HG02571 (cell line): ENCODE measurements at regions not wholly inside any gene's neighbourhood (a gene's known extent, or its start where the extent isn't known, plus 50 kb on each side); places are given as distances from the start of the nearest gene placed in this dataset.

Experiments
- ATAC-seq: cut with Tn5 transposase; IDR thresholded peaks from one replicate; pipeline ENCODE4 v1.9.1; 2021; ENCODE audit warnings: mild to moderate bottlenecking, moderate library complexity; ENCODE audit not compliant: unreplicated experiment

DNA sequence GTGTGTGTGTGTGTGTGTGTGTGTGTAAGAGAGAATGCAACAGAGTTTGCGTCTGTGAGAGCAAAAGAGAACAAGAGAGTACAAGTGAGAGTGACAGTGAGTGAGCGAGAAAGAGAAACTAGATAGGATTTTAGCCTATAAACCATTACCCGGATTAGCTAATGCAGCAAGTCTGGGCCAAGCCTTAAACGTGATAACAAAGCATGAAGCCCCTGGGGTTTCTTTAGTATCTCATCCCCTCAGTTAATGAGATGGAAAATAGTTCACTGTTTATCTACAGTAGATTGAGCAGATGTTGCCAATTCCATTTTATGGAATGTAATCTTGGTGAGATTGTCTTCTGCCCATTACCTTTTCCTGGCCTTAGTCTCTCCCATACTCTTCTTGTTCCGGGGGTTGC is 114.5 kb downstream of the MAT2B start:
- ATAC-seq, result no peak

DNA sequence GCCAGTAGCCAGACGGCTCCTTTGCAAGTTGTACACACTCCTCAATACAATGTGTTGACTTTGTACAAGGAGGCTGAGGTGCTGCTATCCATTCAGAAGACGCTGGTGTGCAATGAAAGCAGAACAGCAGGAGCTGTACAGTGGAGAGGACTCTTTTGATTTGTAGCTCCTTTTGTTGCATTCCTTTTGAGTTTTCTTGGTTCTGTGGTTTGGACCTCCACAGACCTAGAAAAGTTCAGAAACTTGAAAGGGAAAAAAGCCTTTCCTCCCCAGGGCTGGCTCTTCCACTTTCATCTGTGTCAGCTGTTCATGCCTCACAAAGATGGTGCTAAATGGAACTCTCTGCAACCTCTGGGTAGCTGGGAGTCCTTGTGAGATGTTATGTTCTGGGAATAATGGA is 117.4 kb downstream of the MAT2B start:
- no peak for ATAC-seq

DNA sequence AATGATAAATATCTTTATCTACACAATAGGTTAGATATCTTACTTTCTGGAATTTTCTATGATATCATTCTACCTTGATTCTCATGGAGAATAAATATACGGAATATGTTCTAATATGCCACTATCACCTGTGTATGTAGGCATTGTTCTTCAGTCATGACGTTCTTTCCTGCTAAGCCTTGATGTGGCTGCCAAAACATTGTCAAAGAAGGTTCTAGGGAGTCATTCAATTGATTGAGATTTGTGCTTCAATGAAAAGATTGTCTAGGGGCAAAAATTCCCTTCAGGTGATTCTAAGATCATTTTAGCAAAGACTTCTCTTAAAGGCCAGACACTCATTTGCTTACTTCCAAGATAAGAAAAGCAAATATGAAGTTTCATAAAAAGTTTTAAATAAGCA is 118.1 kb downstream of the MAT2B start:
- ATAC-seq, result no peak

DNA sequence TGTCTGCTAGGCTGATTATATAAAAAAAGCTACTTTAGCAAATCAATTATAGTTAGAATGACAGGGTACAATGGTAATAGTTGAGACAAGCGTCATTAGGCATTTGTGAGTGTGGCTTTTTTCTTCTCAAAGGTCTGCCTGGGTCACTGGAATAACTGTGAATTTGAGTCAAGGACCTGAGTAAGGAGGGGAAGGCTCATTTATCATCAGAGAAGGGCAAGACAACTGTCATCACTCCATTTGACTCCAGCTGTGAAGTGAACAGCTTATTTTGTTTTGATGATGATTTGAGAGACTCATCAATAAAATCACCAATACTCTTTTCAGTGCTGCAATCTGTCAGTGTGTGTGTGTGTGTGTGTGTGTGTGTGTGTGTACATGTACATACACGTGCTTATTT is 118.6 kb downstream of the MAT2B start:
- ATAC-seq, result no peak

DNA sequence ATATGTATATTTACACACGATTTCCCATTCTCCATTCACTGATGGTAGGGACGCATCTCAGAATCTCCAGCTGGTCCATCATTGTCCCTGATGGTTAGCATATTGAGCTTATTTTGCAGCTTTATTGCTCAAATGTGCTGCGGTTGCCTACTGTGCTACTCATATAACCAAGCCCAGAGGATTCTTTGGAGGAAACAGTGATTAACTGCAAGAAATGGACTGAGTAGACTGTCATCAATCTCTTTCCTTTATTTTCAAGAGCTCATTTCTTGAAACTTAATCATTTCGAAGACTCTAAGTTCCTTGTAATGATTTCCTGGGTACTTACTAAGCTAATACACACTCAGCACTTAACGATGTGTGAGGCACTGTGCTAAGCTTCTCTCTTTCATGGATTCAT is 119.0 kb downstream of the MAT2B start:
- ATAC-seq, result no peak

DNA sequence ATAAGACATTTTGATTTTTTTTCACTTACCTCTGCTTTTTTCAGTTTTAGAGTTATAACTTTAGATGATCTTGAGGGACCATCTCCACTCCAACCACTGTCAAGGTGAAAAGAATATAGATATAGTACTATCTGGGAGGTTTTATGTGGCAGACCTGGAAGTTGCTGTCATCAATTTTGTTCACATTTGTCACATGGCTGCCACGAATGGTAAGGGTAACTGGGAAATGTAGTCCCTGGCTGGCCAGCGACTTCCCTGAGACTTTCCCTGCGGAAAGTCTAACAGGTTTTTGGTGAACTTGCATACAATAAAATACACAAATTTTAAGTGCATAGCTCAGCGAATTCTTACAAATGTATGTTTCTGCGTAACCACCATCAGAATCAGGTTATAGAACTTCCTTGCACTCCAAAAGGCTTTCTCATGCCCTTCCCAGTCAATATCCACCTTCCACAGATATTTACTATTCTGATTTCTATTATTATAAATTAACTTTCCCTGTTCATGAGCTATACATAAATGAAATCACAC is 121.5 kb downstream of the MAT2B start:
- no peak for ATAC-seq

DNA sequence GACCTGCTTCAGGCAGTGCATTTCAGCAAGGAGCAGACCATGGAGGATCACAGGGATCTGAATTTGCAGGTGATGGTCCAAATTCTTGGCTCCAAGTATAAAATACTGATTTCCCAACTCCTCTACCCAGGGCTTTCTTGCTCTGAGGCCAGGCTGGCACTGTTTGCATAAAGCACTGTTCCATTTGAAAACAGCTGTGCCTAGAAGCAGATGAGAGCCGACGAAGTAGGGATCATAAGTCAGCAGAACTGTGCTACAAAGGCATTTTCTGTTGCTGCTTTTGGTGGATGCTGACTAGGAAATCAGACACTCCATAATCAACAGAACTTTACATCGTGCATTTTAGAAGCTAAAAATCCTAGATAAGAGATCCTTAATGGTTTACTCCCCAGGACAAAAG is 126.4 kb downstream of the MAT2B start:
- ATAC-seq, result no peak

DNA sequence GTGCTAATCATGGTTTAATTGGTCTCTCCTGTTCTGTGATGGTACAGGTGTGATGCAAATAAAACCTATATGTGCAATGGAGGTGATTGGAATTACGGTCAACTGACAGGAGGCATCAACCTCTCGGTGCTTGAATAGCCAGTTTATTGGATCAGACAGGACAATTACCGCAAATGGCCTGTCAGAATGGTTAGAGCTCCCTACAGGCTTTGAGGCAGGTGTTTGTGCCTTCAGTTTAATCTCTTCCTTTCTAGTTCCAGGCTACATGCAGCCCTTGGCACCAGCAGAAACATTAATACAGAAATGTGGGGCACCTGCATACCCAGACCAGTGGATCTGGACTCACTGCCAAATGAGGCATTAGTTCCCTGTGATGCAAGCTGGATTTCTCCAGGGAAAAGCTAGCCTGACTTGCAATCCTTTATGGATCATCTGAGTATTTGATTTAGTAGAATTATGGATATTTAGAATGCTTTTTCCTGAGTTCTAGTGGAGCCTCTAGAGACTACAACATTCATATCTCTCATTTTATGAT is 128.6 kb downstream of the MAT2B start:
- ATAC-seq, result no peak

DNA sequence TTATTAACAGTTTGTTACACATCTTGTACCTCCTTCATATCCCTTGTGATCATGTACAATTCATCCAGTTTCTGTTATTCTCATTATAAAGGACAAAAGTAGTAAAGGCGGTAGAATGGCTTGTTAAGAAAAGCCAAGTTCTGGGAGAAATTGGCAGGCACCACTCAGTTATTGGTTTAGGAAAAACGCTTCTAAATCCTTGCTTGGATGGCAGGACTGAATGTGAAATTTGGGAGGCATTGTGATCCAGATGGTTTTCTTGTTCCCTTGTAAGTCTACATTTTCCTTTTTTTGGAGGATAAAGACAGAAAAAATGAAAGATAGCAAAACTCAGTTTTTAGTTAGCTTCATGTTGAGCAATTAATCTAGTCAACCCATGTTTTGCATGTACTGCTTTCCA is 130.2 kb downstream of the MAT2B start:
- ATAC-seq, result no peak

DNA sequence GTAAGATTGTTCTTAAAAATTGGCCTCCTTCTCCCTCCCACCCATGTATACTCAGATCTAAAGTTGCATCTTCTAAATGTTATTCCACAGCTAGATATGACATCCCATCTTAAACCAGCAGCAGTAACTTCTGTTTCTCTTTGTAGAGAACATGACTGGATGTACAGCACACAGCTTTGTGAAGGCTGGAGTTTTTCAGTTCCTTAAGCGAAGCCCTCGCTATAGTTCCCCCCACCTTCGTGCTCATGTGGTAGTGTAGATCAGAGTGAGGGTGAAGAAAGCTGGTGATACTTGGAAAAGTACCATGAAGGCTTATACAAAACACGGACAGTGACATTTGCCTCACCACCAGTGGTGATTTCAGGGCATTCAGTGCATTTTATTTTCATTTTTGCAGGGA is 137.5 kb downstream of the MAT2B start:
- no peak for ATAC-seq

DNA sequence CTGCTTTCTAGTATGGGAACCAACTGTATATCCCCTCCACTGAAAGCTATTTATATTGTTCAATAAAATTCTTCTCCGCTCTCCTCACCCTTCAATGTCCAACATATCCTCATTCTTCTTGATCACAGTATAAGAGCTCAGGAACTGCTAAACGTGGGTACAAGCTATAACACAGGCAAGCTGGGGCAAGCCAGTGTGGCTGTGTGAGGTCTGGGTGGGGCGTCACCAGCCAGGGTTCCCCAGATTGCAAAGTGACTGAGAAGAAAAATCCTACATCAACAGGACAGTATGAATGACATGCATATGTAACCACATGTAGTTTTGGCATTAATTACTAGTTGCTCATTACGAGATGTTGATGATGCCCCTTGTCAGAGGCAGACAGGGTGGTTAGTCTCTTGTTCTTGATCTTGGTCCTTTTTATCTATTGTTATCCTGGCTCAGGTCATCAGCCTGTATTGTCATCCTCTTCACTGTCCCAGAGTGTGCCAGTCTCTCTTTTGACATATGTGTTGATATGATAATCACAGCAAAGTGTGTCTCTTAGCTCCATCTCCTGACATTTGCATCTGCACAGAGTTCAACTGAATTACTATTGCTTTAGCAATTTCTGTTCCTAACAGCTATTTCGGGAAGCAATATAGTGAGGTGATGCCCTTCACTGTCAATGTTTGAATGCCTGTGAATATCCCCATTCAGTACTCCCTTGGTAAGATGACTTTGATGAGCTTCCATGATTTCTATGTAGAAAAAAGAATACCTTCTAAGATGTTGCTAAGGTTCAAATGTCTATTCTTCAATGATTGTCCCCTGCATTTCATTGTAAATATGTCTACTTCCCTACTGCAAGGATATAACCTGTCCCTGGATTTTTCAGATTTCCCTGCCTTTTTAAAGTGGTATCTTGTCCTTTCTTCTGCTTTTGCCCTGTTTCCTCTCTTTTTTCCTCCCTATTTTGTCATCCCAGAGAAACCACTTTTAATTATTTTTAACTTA is 140.3 kb downstream of the MAT2B start:
- ATAC-seq, result no peak

DNA sequence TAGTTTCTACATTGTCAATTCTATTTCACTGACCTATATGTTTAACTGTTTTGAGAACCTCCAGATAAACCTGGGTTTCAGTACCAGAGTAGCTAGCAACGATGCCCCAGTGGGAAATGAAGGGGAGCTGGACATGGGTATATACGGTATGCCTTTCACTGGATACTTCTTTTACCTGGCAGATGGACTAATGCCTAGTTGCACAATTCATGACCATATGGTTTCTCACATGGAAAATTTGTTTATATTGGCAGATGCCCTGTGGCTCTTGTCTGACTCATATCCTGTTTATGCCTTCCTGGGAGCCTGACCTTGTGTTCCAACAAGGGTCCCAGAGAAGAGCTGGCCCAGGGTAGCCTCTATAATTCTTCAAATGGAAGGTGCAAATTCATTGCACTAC is 144.1 kb downstream of the MAT2B start:
- no peak for ATAC-seq

DNA sequence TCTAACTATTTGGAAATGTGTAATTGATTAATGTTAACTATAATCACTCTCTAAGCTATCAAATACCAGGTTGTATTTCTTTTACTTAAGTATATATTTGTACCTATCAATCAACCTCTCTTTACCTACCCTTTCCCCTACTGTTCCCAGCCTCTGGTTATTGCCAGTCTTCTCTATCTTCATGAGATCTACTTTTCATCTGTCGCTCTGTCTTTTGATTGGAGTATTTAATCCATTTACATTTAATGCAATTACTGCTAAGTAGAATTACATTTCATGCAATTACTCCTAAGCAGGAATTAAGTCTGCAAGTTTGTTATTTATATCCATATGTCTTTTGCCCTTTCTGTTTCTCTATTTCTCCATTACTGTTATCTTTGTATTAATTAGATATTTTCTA is 148.1 kb downstream of the MAT2B start:
- no peak for ATAC-seq

DNA sequence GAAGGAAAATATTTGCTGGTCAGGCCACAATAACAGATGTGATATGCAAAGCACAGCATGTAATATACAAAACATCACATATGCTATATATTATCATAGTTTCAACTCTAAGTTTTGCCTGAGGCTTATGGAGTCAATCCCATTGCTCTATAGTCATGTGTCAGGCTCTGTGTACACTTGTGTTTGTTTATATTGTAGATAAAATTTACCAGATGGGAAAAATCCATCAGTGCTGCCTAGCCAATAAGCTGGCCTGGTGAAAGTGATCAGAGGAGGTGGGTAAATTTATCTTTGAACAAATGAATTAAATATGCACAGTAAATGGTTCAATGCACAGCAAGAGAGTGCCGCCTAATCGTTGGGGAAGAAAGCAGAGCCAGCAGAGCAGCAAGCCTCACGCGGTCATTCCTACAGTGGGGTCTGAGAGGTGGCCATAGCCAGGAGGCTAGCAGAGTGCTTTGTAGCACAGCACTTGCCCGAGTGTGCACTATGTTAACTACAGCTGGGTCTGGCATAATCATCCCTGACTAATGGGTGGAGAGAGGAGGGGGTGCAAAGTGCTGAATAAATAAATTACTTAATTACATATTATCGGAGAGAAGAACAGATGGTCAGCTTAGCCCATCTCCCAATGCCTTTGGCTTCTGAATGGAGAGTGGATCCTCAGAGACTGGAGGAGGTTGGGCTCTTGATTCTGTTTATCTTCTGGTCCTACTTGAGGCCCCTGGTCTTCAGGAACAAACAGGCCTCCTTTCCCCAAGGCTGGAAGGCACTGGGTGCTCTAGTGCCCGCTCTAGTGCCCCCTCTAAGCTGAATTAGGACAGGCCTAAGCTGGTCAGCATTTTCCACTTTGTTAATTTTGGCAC is 153.5 kb downstream of the MAT2B start:
- ATAC-seq, result no peak

DNA sequence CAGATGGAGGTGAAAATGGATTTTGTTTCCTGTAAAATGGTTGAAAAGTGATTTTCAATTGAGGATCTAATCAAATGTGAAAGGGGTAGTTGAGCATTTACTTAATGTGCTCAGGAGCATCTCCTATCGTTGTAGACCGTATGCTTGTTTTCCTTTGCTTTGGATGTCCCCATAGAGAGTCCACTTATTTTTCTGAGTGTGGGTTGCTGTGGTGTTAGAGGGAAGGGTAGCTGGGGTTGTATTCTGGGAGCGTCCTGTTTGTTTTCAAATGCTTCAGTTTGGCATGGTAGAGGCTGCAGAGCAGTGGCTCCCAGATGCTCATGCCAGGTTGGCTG is 154.1 kb downstream of the MAT2B start:
- no peak for ATAC-seq

DNA sequence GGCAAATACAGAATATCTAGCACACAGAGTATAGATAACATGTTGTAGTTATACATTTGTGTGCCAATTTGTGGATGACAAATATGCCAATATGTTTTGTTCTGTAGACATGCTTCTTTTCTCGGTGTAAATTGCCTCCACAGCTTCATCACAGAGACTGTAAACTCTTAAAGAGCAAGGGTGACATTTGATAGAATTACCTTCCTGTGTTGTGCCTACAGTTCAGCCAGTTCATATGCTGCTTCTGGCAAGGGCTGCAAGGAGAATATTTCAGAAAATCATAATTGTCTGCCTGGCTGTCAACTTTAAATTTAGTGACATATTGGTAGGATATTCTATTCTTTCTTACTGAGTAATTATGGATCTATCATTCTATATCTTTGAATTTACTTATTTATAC is 155.1 kb downstream of the MAT2B start:
- no peak for ATAC-seq

DNA sequence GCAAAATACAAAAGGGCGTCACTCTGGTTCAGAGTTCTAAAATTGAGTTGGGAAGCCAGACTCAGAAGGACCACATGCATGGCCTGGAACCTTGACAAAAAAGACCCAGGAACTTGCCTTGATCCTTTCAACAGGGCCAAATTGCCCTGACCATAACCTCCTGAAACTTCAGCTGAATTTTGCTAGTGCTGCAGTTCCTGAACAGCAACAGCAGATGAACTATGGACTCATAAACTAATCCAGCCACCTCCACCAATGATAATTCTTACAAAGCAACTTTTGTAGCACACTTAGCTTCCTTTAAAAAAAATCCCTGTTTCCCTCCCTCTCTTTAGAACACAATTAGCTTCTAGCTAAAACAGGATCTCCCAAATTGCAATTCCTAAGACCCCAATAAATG is 155.9 kb downstream of the MAT2B start:
- no peak for ATAC-seq

DNA sequence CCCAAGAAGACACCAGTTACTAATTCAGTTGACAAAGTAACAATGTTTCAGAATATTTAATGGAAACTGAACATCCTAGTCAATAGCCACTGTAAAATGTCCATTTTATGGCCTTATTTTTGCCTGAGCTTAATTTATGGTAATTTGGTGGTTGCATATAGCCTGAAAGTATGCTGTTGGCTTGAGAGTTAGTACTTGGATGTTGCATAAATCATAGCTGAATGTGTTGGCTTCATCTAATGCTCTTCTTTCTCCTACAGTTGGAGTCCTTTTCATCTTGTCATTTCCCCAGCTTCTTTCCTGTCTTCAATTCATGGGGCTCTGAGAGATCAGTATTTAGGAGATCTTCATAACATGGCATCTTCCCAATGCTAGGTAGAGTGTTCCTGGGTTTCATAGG is 164.6 kb downstream of the MAT2B start:
- no peak for ATAC-seq

DNA sequence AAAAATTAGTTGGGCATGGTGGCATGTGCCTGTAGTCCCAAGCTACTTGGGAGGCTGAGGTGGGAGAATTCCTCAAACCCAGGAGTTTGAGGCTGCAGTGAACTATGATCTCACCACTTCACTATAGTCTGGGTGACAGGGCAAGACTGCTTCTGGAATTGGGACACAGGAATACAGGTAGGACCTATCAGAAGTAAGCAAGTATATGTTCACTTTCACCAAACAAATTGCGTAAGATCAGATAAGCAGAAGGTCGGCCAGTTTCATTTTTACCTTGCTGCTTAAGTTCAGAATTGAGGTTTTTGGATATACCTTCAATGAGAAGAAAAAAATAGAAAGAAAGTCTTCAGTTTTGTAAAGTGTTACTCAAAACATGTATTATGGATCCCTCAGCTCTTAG is 171.7 kb downstream of the MAT2B start:
- no peak for ATAC-seq

DNA sequence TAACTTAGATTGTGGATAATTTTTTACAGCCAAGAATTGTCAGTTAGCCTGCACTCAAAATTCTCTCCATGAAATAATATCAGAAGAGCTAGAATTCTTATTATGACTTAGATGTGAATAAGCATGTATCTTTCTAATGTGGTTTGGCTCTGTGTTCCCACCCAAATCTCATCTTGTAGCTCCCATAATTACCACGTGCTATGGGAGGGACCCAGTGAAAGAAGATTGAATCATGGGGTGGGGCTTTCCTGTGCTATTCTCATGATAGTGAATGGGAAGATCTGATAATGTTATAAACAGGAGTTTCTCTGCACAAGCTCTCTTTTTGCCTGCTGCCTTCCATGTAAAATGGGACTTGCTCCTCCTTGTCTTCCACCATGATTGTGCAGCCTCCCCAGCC is 176.8 kb downstream of the MAT2B start:
- no peak for ATAC-seq

DNA sequence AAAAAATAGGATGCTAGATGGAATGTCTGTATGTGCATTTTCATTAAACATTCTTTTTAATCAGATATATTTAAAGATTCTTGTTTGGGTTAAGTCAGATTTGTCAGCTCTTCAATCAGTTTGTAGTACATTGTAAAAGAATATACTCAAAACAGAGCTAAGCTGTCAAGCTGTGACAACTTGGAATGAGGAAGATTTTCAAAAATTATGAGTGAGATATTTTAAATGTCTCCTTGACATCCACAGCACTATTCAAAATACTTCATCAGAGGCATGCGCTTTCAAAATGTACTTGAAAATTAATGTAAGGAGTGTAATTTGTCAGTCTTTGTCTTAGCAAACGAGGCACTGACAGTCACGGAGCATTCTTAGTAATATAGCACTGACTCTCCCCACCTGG is 182.0 kb downstream of the MAT2B start:
- no peak for ATAC-seq

DNA sequence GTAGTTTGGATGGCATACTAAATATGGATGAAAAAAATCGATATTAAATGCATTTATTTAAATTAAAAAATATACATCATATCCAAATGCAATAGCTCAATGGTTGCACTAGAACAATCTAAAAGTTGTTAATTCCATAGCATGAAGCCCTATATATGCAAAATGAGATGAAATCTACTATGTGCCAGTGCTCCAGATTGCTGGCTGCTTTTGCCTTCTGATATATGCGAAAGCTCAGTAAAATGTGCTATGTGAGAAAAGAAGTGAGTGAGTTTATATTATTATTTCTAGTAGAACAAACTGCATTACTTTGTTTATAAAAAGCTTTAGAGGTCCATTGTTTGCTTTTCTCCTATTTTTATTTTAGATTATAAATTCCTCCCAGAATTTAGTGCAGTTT is 186.7 kb downstream of the MAT2B start:
- ATAC-seq, result no peak
